B cell (primary cell): ENCODE measurements at regions not wholly inside any gene's neighbourhood (a gene's known extent, or its start where the extent isn't known, plus 50 kb on each side); places are given as distances from the start of the nearest gene placed in this dataset.

ENCODE experiments used
- EZH2 ChIP-seq: IDR thresholded peaks from 2 replicates; pipeline ENCODE4 v1.6.1; 2012; ENCODE audit warnings: borderline replicate concordance, low read depth, mild to moderate bottlenecking, moderate library complexity, low read length; ENCODE audit not compliant: insufficient read depth, poor library complexity, severe bottlenecking
- TF ChIP-seq, protein P1 (sequence below): fragments of 200-600 bp; IDR thresholded peaks from one replicate; pipeline ENCODE4 v1.8.0; 2022; ENCODE audit warnings: antibody characterized with exemption, mild to moderate bottlenecking

DNA sequence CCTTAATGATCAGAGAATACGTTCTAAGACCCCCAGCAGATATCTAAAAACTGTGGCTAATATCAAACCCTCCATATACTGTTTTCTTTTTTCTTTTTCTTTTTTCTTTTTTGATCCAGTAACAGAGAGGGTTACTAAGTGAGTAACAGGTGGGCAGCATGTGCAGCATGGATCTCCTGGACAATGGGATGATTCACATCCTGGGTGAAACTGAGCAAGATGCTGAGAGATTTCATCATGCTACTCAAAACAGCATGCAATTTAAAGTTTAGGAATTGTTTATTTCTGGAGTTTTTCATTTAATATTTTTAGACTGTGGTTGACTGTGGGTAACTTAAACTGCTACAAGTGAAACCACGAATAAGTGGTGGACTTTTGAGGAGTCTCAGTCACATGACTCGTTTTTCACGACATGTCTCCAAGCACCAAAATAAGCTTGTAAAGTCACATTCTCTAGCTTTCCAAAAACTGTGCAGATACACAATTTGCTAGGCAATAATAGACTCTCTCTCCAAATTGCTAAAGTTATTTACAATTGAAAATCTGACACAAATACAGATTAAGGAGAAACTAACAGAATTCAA lies 716.2 kb downstream of the NXPH1 start:
- TF ChIP-seq, protein P1, sequence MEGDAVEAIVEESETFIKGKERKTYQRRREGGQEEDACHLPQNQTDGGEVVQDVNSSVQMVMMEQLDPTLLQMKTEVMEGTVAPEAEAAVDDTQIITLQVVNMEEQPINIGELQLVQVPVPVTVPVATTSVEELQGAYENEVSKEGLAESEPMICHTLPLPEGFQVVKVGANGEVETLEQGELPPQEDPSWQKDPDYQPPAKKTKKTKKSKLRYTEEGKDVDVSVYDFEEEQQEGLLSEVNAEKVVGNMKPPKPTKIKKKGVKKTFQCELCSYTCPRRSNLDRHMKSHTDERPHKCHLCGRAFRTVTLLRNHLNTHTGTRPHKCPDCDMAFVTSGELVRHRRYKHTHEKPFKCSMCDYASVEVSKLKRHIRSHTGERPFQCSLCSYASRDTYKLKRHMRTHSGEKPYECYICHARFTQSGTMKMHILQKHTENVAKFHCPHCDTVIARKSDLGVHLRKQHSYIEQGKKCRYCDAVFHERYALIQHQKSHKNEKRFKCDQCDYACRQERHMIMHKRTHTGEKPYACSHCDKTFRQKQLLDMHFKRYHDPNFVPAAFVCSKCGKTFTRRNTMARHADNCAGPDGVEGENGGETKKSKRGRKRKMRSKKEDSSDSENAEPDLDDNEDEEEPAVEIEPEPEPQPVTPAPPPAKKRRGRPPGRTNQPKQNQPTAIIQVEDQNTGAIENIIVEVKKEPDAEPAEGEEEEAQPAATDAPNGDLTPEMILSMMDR, result no peak
- TF ChIP-seq EZH2, result no peak
